ENCODE measurements at regions not wholly inside any gene's neighbourhood (a gene's known extent, or its start where the extent isn't known, plus 50 kb on each side); places are given as distances from the start of the nearest gene placed in this dataset.

- Histone ChIP-seq H3K27ac (ENCODE audit: insufficient read depth in 1 of 2, low read depth in 1 of 2, low read length in 2 of 2, poor library complexity in 1 of 2, severe bottlenecking in 2 of 2) (no peak overlapping the region), H3K9me3 (ENCODE audit: control extremely low read depth in 1 of 5, control insufficient read depth in 4 of 5, insufficient read depth in 2 of 5, low read depth in 1 of 5, low read length in 4 of 5) (peaks cover 0 to 9% (median 2%) of the 10 kb centered on the region in 5 experiments), H3K27me3 (replicated peaks in 2 of 5; ENCODE audit: control insufficient read depth in 4 of 5, insufficient read depth in 5 of 5, low read length in 4 of 5) (no peaks in the 10 kb centered on the region), H3K4me3 (ENCODE audit: control insufficient read depth in 1 of 7, extremely low read depth in 1 of 7, insufficient read depth in 4 of 7, low read depth in 2 of 7, low read length in 6 of 7) (no peak overlapping the region), H3K36me3 (ENCODE audit: control insufficient read depth in 4 of 4, insufficient read depth in 4 of 4, low read length in 3 of 4) (no peaks in the 10 kb centered on the region), H3K4me1 (ENCODE audit: control extremely low read depth in 1 of 4, control insufficient read depth in 4 of 4, insufficient read depth in 4 of 4, low read length in 3 of 4) (no peaks in the 10 kb centered on the region)
- POLR2A ChIA-PET = no interaction called here
- no peak for DNase-seq
- CTCF ChIA-PET = no interaction called here
- WGBS (ENCODE audit: insufficient coverage) = 100% methylated on average over 2 of the region's 4 CpGs
These were observed 1092.6 kb upstream of the AUTS2 start for GRCh38 chr7:68505721-68506120.

GRCh38 chr7:68507668-68508067 is 1090.6 kb upstream of the AUTS2 start:
- H3K27ac ChIP-seq (ENCODE audit: insufficient read depth in 1 of 2, low read depth in 1 of 2, low read length in 2 of 2, poor library complexity in 1 of 2, severe bottlenecking in 2 of 2) = no peak overlapping the region
- H3K36me3 ChIP-seq (ENCODE audit: control insufficient read depth in 4 of 4, insufficient read depth in 4 of 4, low read length in 3 of 4) = no peaks in the 10 kb centered on the region
- CTCF ChIA-PET = no interaction called here
- no peak for DNase-seq
- no peaks in the 10 kb centered on the region for H3K4me1 ChIP-seq (ENCODE audit: control extremely low read depth in 1 of 4, control insufficient read depth in 4 of 4, insufficient read depth in 4 of 4, low read length in 3 of 4)
- H3K27me3 ChIP-seq (replicated peaks in 2 of 5; ENCODE audit: control insufficient read depth in 4 of 5, insufficient read depth in 5 of 5, low read length in 4 of 5) = no peaks in the 10 kb centered on the region
- no peak overlapping the region for H3K4me3 ChIP-seq (ENCODE audit: control insufficient read depth in 1 of 7, extremely low read depth in 1 of 7, insufficient read depth in 4 of 7, low read depth in 2 of 7, low read length in 6 of 7)
- H3K9me3 ChIP-seq (ENCODE audit: control extremely low read depth in 1 of 5, control insufficient read depth in 4 of 5, insufficient read depth in 2 of 5, low read depth in 1 of 5, low read length in 4 of 5) = peaks cover 0 to 9% (median 2%) of the 10 kb centered on the region in 5 experiments
- WGBS (ENCODE audit: insufficient coverage) = 94% methylated on average over 3 of the region's 4 CpGs
- POLR2A ChIA-PET = no interaction called here

GRCh38 chr7:68509054-68509453 is 1089.2 kb upstream of the AUTS2 start:
- CTCF ChIA-PET = no interaction called here
- H3K4me3 ChIP-seq (ENCODE audit: control insufficient read depth in 1 of 7, extremely low read depth in 1 of 7, insufficient read depth in 4 of 7, low read depth in 2 of 7, low read length in 6 of 7) = no peak overlapping the region
- peaks cover 0 to 9% (median 2%) of the 10 kb centered on the region in 5 experiments for H3K9me3 ChIP-seq (ENCODE audit: control extremely low read depth in 1 of 5, control insufficient read depth in 4 of 5, insufficient read depth in 2 of 5, low read depth in 1 of 5, low read length in 4 of 5)
- no peaks in the 10 kb centered on the region for H3K4me1 ChIP-seq (ENCODE audit: control extremely low read depth in 1 of 4, control insufficient read depth in 4 of 4, insufficient read depth in 4 of 4, low read length in 3 of 4)
- no peak for DNase-seq
- 90% methylated on average over 3 of the region's 3 CpGs for WGBS (ENCODE audit: insufficient coverage)
- no peak overlapping the region for H3K27ac ChIP-seq (ENCODE audit: insufficient read depth in 1 of 2, low read depth in 1 of 2, low read length in 2 of 2, poor library complexity in 1 of 2, severe bottlenecking in 2 of 2)
- H3K36me3 ChIP-seq (ENCODE audit: control insufficient read depth in 4 of 4, insufficient read depth in 4 of 4, low read length in 3 of 4) = no peaks in the 10 kb centered on the region
- POLR2A ChIA-PET = no interaction called here
- H3K27me3 ChIP-seq (replicated peaks in 2 of 5; ENCODE audit: control insufficient read depth in 4 of 5, insufficient read depth in 5 of 5, low read length in 4 of 5) = no peaks in the 10 kb centered on the region

GRCh38 chr7:68509603-68510002 is 1088.7 kb upstream of the AUTS2 start:
- WGBS (ENCODE audit: insufficient coverage) = 60% methylated on average over 3 of the region's 5 CpGs
- H3K36me3 ChIP-seq (ENCODE audit: control insufficient read depth in 4 of 4, insufficient read depth in 4 of 4, low read length in 3 of 4) = no peaks in the 10 kb centered on the region
- H3K4me3 ChIP-seq (ENCODE audit: control insufficient read depth in 1 of 7, extremely low read depth in 1 of 7, insufficient read depth in 4 of 7, low read depth in 2 of 7, low read length in 6 of 7) = no peak overlapping the region
- POLR2A ChIA-PET = no interaction called here
- no peak for DNase-seq
- peaks cover 0 to 9% (median 2%) of the 10 kb centered on the region in 5 experiments for H3K9me3 ChIP-seq (ENCODE audit: control extremely low read depth in 1 of 5, control insufficient read depth in 4 of 5, insufficient read depth in 2 of 5, low read depth in 1 of 5, low read length in 4 of 5)
- no peaks in the 10 kb centered on the region for H3K27me3 ChIP-seq (replicated peaks in 2 of 5; ENCODE audit: control insufficient read depth in 4 of 5, insufficient read depth in 5 of 5, low read length in 4 of 5)
- CTCF ChIA-PET = no interaction called here
- H3K4me1 ChIP-seq (ENCODE audit: control extremely low read depth in 1 of 4, control insufficient read depth in 4 of 4, insufficient read depth in 4 of 4, low read length in 3 of 4) = no peaks in the 10 kb centered on the region
- H3K27ac ChIP-seq (ENCODE audit: insufficient read depth in 1 of 2, low read depth in 1 of 2, low read length in 2 of 2, poor library complexity in 1 of 2, severe bottlenecking in 2 of 2) = no peak overlapping the region

- Histone ChIP-seq H3K4me1 (ENCODE audit: control extremely low read depth in 1 of 4, control insufficient read depth in 4 of 4, insufficient read depth in 4 of 4, low read length in 3 of 4) (no peaks in the 10 kb centered on the region), H3K4me3 (ENCODE audit: control insufficient read depth in 1 of 7, extremely low read depth in 1 of 7, insufficient read depth in 4 of 7, low read depth in 2 of 7, low read length in 6 of 7) (no peak overlapping the region), H3K9me3 (ENCODE audit: control extremely low read depth in 1 of 5, control insufficient read depth in 4 of 5, insufficient read depth in 2 of 5, low read depth in 1 of 5, low read length in 4 of 5) (peaks cover 0 to 9% (median 2%) of the 10 kb centered on the region in 5 experiments), H3K27me3 (replicated peaks in 2 of 5; ENCODE audit: control insufficient read depth in 4 of 5, insufficient read depth in 5 of 5, low read length in 4 of 5) (no peaks in the 10 kb centered on the region), H3K36me3 (ENCODE audit: control insufficient read depth in 4 of 4, insufficient read depth in 4 of 4, low read length in 3 of 4) (no peaks in the 10 kb centered on the region), H3K27ac (ENCODE audit: insufficient read depth in 1 of 2, low read depth in 1 of 2, low read length in 2 of 2, poor library complexity in 1 of 2, severe bottlenecking in 2 of 2) (no peak overlapping the region)
- CTCF ChIA-PET = no interaction called here
- 77% methylated on average over 7 of the region's 10 CpGs for WGBS (ENCODE audit: insufficient coverage)
- no peak for DNase-seq
- POLR2A ChIA-PET = no interaction called here
These were observed 1087.0 kb upstream of the AUTS2 start for GRCh38 chr7:68511281-68511680.

GRCh38 chr7:68512466-68512865 is 1085.8 kb upstream of the AUTS2 start:
- Histone ChIP-seq H3K27me3 (replicated peaks in 2 of 5; ENCODE audit: control insufficient read depth in 4 of 5, insufficient read depth in 5 of 5, low read length in 4 of 5) (no peaks in the 10 kb centered on the region), H3K36me3 (ENCODE audit: control insufficient read depth in 4 of 4, insufficient read depth in 4 of 4, low read length in 3 of 4) (no peaks in the 10 kb centered on the region), H3K4me1 (ENCODE audit: control extremely low read depth in 1 of 4, control insufficient read depth in 4 of 4, insufficient read depth in 4 of 4, low read length in 3 of 4) (no peaks in the 10 kb centered on the region), H3K27ac (ENCODE audit: insufficient read depth in 1 of 2, low read depth in 1 of 2, low read length in 2 of 2, poor library complexity in 1 of 2, severe bottlenecking in 2 of 2) (no peak overlapping the region), H3K9me3 (ENCODE audit: control extremely low read depth in 1 of 5, control insufficient read depth in 4 of 5, insufficient read depth in 2 of 5, low read depth in 1 of 5, low read length in 4 of 5) (peaks cover 0 to 9% (median 2%) of the 10 kb centered on the region in 5 experiments), H3K4me3 (ENCODE audit: control insufficient read depth in 1 of 7, extremely low read depth in 1 of 7, insufficient read depth in 4 of 7, low read depth in 2 of 7, low read length in 6 of 7) (no peak overlapping the region)
- ChIA-PET POLR2A (no interaction called here), CTCF (no interaction called here)
- 88% methylated on average over 5 of the region's 5 CpGs for WGBS (ENCODE audit: insufficient coverage)
- DNase-seq = no peak

- no peak overlapping the region for H3K4me3 ChIP-seq (ENCODE audit: control insufficient read depth in 1 of 7, extremely low read depth in 1 of 7, insufficient read depth in 4 of 7, low read depth in 2 of 7, low read length in 6 of 7)
- H3K4me1 ChIP-seq (ENCODE audit: control extremely low read depth in 1 of 4, control insufficient read depth in 4 of 4, insufficient read depth in 4 of 4, low read length in 3 of 4) = no peaks in the 10 kb centered on the region
- no peak overlapping the region for H3K27ac ChIP-seq (ENCODE audit: insufficient read depth in 1 of 2, low read depth in 1 of 2, low read length in 2 of 2, poor library complexity in 1 of 2, severe bottlenecking in 2 of 2)
- DNase-seq = no peak
- H3K27me3 ChIP-seq (replicated peaks in 2 of 5; ENCODE audit: control insufficient read depth in 4 of 5, insufficient read depth in 5 of 5, low read length in 4 of 5) = no peaks in the 10 kb centered on the region
- WGBS (ENCODE audit: insufficient coverage) = no CpG with 5 or more reads among the region's 4 CpGs
- POLR2A ChIA-PET = no interaction called here
- H3K9me3 ChIP-seq (ENCODE audit: control extremely low read depth in 1 of 5, control insufficient read depth in 4 of 5, insufficient read depth in 2 of 5, low read depth in 1 of 5, low read length in 4 of 5) = no peaks in the 10 kb centered on the region
- H3K36me3 ChIP-seq (ENCODE audit: control insufficient read depth in 4 of 4, insufficient read depth in 4 of 4, low read length in 3 of 4) = no peaks in the 10 kb centered on the region
- CTCF ChIA-PET = no interaction called here
These were observed 1080.2 kb upstream of the AUTS2 start for GRCh38 chr7:68518060-68518459.
